ENCODE measurements at regions not wholly inside any gene's neighbourhood (a gene's known extent, or its start where the extent isn't known, plus 50 kb on each side); places are given as distances from the start of the nearest gene placed in this dataset.

DNA sequence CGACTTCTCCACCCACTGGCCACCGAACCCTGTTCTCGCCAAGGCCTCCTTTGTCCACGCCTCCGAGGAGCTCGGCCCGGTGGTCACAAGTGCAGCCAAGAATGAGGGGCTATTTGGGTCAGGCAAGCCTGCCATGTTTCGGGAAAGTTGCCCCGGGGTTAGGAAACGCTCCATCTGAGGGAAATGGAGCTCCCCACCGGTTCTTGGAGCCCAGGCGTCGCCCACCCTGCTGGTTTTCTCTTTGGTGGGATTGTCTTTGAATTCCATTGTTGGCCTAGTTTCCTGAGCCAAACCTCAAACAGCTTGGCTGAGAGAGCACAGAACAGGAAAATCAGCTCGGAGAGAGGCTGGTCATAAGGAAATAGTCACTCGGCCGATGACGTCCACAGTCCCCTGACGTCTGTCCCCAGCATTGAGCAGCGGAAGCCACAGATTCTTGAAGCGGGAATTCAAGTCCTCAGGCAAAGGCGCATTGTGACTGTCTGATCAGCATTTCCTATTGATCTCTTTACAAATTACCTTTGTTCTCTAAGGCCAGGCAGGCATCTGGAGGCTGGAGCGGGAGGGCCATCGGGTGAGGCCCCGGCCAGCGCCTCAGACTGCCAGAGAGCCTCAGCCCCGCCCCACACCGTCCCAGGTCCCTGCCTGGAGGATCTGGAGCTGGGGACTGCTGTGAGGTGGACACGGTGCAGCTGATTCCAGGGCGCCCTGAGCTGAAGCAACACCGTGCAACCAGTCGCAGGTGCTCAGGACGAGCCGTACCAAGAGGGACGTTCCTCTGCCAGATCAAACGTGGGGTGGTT lies 138.6 kb downstream of the DLL1 start:
- peak; percentile 56 for ATAC-seq
- POLR2A ChIA-PET = interaction anchor here (1.1 kb wide), 1 partner anchor 85 kb away, joined by 3 read pairs; no protein-coding TSS in a partner anchor
- no peak for DNase-seq (ENCODE audit: low spot score)
- Mint-ChIP-seq H3K27me3 (ENCODE audit: low read depth) (peaks cover 13% of the 10 kb centered on the region), H3K36me3 (no peaks in the 10 kb centered on the region), H3K27ac (no peak overlapping the region), H3K4me1 (peaks cover 36% of the 10 kb centered on the region), H3K9me3 (no peaks in the 10 kb centered on the region), H3K4me3 (no peak overlapping the region)
- CTCF ChIA-PET = interaction anchor here (0.8 to 2.1 kb wide), 3 partner anchors 12 to 321 kb away, joined by 3 to 13 read pairs (median 3); no protein-coding TSS in a partner anchor
- TF ChIP-seq GRHL2 (CRISPR knock-in tag; IDR thresholded peaks at IDR 0.05; ENCODE audit: insufficient replicate concordance, severe bottlenecking) (no peak), JUN (CRISPR knock-in tag; IDR thresholded peaks at IDR 0.05) (no peak), USF2 (CRISPR knock-in tag; IDR thresholded peaks at IDR 0.05) (no peak), FOXP1 (CRISPR knock-in tag; IDR thresholded peaks at IDR 0.05; ENCODE audit: borderline replicate concordance) (no peak), SMAD3 (CRISPR knock-in tag; IDR thresholded peaks at IDR 0.05; ENCODE audit: borderline replicate concordance) (peak; percentile 28; the same call in 1 of the 2 replicates), ZNF121 (CRISPR knock-in tag; IDR thresholded peaks at IDR 0.05) (peak; percentile 44; the same call in 1 of the 2 replicates)
- TF ChIP-seq, protein P1, sequence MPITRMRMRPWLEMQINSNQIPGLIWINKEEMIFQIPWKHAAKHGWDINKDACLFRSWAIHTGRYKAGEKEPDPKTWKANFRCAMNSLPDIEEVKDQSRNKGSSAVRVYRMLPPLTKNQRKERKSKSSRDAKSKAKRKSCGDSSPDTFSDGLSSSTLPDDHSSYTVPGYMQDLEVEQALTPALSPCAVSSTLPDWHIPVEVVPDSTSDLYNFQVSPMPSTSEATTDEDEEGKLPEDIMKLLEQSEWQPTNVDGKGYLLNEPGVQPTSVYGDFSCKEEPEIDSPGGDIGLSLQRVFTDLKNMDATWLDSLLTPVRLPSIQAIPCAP (CRISPR knock-in tag; IDR thresholded peaks at IDR 0.05) = no peak

DNA sequence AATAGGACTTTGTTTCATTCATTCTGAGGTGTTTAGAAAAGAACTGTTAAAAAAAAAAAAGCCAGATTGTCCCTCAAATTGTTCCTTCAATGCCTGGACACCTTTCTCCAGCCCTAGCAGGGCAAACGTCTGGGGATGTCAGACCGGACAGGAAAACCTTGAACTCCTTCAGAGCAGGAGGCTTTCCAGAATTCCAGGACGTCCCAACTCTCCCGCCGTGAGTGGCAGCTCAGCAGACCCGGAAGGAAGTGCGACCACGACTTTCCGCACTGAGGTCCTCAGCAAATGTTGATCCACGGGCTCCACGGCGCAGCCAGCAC lies 139.1 kb downstream of the DLL1 start:
- ChIA-PET POLR2A (no interaction called here), CTCF (interaction anchor here (0.7 to 2.1 kb wide), 5 partner anchors 13 to 378 kb away, joined by 3 to 13 read pairs (median 4); partner anchors contain the start of gene DLL1)
- Mint-ChIP-seq H3K4me1 (peaks cover 36% of the 10 kb centered on the region), H3K9me3 (no peaks in the 10 kb centered on the region), H3K27ac (no peak overlapping the region), H3K27me3 (ENCODE audit: low read depth) (peaks cover 13% of the 10 kb centered on the region), H3K4me3 (no peak overlapping the region), H3K36me3 (no peaks in the 10 kb centered on the region)
- ATAC-seq (no peak), DNase-seq (ENCODE audit: low spot score) (no peak)
- TF ChIP-seq, protein P2, sequence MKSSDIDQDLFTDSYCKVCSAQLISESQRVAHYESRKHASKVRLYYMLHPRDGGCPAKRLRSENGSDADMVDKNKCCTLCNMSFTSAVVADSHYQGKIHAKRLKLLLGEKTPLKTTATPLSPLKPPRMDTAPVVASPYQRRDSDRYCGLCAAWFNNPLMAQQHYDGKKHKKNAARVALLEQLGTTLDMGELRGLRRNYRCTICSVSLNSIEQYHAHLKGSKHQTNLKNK (CRISPR knock-in tag; IDR thresholded peaks at IDR 0.05) = no peak
- TF ChIP-seq, protein P3, sequence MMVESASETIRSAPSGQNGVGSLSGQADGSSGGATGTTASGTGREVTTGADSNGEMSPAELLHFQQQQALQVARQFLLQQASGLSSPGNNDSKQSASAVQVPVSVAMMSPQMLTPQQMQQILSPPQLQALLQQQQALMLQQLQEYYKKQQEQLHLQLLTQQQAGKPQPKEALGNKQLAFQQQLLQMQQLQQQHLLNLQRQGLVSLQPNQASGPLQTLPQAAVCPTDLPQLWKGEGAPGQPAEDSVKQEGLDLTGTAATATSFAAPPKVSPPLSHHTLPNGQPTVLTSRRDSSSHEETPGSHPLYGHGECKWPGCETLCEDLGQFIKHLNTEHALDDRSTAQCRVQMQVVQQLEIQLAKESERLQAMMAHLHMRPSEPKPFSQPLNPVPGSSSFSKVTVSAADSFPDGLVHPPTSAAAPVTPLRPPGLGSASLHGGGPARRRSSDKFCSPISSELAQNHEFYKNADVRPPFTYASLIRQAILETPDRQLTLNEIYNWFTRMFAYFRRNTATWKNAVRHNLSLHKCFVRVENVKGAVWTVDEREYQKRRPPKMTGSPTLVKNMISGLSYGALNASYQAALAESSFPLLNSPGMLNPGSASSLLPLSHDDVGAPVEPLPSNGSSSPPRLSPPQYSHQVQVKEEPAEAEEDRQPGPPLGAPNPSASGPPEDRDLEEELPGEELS (CRISPR knock-in tag; IDR thresholded peaks at IDR 0.05) = no peak
- TF ChIP-seq FOXK1 (CRISPR knock-in tag; IDR thresholded peaks at IDR 0.05) (no peak), ATF3 (CRISPR knock-in tag; conservative IDR thresholded peaks at IDR 0.05) (no peak), MXD4 (CRISPR knock-in tag; IDR thresholded peaks at IDR 0.05; ENCODE audit: borderline replicate concordance) (no peak), JUN (CRISPR knock-in tag; IDR thresholded peaks at IDR 0.05) (no peak), KAT7 (CRISPR knock-in tag; IDR thresholded peaks at IDR 0.05; ENCODE audit: borderline replicate concordance) (no peak), ELF4 (CRISPR knock-in tag; IDR thresholded peaks at IDR 0.05; ENCODE audit: low read depth) (no peak), ZNF396 (CRISPR knock-in tag; IDR thresholded peaks at IDR 0.05; ENCODE audit: borderline replicate concordance) (no peak), SOX15 (CRISPR knock-in tag; IDR thresholded peaks at IDR 0.05) (no peak), TP53 (CRISPR knock-in tag; IDR thresholded peaks at IDR 0.05) (no peak)
- TF ChIP-seq, protein P4, sequence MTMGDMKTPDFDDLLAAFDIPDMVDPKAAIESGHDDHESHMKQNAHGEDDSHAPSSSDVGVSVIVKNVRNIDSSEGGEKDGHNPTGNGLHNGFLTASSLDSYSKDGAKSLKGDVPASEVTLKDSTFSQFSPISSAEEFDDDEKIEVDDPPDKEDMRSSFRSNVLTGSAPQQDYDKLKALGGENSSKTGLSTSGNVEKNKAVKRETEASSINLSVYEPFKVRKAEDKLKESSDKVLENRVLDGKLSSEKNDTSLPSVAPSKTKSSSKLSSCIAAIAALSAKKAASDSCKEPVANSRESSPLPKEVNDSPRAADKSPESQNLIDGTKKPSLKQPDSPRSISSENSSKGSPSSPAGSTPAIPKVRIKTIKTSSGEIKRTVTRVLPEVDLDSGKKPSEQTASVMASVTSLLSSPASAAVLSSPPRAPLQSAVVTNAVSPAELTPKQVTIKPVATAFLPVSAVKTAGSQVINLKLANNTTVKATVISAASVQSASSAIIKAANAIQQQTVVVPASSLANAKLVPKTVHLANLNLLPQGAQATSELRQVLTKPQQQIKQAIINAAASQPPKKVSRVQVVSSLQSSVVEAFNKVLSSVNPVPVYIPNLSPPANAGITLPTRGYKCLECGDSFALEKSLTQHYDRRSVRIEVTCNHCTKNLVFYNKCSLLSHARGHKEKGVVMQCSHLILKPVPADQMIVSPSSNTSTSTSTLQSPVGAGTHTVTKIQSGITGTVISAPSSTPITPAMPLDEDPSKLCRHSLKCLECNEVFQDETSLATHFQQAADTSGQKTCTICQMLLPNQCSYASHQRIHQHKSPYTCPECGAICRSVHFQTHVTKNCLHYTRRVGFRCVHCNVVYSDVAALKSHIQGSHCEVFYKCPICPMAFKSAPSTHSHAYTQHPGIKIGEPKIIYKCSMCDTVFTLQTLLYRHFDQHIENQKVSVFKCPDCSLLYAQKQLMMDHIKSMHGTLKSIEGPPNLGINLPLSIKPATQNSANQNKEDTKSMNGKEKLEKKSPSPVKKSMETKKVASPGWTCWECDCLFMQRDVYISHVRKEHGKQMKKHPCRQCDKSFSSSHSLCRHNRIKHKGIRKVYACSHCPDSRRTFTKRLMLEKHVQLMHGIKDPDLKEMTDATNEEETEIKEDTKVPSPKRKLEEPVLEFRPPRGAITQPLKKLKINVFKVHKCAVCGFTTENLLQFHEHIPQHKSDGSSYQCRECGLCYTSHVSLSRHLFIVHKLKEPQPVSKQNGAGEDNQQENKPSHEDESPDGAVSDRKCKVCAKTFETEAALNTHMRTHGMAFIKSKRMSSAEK (CRISPR knock-in tag; IDR thresholded peaks at IDR 0.05; ENCODE audit: borderline replicate concordance) = no peak
- TF ChIP-seq, protein P5, sequence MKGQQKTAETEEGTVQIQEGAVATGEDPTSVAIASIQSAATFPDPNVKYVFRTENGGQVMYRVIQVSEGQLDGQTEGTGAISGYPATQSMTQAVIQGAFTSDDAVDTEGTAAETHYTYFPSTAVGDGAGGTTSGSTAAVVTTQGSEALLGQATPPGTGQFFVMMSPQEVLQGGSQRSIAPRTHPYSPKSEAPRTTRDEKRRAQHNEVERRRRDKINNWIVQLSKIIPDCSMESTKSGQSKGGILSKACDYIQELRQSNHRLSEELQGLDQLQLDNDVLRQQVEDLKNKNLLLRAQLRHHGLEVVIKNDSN (CRISPR knock-in tag; IDR thresholded peaks at IDR 0.05) = no peak
- TF ChIP-seq, protein P6, sequence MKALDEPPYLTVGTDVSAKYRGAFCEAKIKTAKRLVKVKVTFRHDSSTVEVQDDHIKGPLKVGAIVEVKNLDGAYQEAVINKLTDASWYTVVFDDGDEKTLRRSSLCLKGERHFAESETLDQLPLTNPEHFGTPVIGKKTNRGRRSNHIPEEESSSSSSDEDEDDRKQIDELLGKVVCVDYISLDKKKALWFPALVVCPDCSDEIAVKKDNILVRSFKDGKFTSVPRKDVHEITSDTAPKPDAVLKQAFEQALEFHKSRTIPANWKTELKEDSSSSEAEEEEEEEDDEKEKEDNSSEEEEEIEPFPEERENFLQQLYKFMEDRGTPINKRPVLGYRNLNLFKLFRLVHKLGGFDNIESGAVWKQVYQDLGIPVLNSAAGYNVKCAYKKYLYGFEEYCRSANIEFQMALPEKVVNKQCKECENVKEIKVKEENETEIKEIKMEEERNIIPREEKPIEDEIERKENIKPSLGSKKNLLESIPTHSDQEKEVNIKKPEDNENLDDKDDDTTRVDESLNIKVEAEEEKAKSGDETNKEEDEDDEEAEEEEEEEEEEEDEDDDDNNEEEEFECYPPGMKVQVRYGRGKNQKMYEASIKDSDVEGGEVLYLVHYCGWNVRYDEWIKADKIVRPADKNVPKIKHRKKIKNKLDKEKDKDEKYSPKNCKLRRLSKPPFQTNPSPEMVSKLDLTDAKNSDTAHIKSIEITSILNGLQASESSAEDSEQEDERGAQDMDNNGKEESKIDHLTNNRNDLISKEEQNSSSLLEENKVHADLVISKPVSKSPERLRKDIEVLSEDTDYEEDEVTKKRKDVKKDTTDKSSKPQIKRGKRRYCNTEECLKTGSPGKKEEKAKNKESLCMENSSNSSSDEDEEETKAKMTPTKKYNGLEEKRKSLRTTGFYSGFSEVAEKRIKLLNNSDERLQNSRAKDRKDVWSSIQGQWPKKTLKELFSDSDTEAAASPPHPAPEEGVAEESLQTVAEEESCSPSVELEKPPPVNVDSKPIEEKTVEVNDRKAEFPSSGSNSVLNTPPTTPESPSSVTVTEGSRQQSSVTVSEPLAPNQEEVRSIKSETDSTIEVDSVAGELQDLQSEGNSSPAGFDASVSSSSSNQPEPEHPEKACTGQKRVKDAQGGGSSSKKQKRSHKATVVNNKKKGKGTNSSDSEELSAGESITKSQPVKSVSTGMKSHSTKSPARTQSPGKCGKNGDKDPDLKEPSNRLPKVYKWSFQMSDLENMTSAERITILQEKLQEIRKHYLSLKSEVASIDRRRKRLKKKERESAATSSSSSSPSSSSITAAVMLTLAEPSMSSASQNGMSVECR (CRISPR knock-in tag; IDR thresholded peaks at IDR 0.05; ENCODE audit: borderline replicate concordance) = no peak

Data from WTC11 (cell line).